HG02610 (cell line): ENCODE measurements at regions not wholly inside any gene's neighbourhood (a gene's known extent, or its start where the extent isn't known, plus 50 kb on each side); places are given as distances from the start of the nearest gene placed in this dataset.

Source experiments
- ATAC-seq: cut with Tn5 transposase; IDR thresholded peaks from one replicate; pipeline ENCODE4 v1.9.1; 2021; ENCODE audit warnings: mild to moderate bottlenecking, moderate library complexity; ENCODE audit not compliant: unreplicated experiment

DNA sequence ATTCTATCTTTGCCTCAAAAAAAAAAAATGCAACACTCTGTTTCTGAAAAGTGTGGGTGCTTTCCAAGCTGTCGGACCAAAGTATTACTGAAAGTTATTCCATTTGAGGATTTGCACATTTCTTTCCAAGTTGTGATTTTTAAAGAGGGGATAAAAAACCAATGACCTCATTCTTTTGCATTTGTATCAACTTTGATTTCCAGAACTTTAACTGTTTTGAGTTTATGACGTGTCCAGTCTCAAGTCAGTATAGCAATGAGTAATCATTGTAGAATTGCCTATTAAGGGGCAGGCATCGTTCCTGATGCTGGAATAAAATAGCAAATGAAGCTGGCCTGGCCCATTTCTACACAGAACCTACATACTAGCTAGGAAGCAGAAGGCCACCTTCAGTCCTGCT, 229.6 kb upstream of the RBFOX1 start:
- no peak for ATAC-seq

DNA sequence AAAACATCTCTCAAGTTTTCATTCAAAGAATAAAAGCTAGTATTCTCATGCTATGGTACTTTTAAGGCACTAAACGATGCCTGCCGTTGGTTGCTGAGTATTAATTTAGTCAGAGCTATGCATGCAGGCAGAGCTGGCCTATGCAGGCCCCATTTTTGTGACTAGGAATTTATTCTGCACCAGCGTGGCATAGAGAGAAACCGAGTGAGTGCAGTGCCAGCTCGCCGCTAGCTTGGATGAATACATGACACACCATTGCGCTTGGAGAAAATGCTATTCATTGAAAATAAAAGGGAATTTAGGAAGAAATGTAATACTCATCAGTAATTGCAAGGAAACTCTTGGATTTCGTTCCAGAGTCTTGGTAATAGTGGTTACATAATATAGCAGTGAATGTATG, 231.6 kb upstream of the RBFOX1 start:
- ATAC-seq, result no peak

DNA sequence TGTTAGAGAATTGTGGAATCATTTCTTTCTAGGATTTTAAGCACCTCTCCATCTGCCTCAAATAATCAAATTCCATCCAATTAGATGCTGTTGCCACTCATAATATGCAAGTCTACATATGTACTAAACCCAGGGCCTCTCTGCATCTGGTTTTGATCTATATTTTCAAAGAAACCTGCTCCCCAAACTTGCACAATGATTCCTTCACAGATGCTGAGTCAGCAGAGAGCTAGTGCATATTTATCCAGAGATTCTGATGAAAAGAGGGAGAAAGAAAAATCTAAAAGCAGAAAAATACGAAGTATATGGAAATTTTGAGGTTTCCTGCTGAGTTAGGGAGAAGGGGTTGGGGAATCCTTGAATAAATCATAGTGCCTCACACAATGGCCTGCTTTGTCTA, 235.1 kb upstream of the RBFOX1 start:
- ATAC-seq, result no peak

DNA sequence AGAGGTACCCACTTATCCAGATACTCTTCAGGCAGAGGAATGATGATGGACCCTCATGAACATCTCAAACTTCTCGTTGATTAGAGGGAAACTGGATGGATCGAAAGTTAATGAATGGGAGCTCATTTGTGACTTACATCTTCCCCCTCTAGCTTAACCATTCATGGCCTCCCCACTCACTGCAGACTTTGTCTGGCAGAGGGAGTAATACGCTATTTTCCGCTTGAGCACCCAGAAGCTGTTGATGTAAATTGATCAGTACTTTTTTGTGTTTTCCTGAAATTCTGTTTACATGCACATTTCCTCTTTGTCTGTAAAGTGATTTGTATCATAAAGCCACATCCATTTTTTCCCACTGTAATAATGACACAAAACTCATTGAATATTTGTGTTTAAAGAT, 239.1 kb upstream of the RBFOX1 start:
- ATAC-seq, result no peak

DNA sequence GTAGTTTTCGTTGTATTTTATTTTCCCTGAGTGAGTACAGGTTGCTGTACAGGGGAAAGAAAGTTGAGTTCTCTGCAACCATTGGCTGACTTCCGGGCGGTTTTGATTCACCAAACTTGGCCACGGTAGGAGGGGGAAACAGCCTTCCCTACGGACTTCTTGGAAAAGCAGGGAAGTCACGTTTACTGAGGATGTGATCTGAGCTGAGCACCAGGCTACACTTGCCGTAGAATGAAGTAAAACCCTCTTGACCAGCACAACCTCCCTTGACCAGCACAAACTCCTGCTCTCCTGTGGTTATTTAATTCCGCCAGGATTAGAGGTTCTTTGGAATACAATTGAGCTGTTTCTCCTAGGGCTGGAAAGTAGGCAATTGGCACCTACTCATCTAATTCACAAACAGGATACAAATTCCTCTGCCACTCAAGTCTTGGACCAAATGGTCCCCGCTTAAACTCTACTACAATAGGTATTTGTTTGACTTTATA, 242.0 kb upstream of the RBFOX1 start:
- ATAC-seq, result no peak

DNA sequence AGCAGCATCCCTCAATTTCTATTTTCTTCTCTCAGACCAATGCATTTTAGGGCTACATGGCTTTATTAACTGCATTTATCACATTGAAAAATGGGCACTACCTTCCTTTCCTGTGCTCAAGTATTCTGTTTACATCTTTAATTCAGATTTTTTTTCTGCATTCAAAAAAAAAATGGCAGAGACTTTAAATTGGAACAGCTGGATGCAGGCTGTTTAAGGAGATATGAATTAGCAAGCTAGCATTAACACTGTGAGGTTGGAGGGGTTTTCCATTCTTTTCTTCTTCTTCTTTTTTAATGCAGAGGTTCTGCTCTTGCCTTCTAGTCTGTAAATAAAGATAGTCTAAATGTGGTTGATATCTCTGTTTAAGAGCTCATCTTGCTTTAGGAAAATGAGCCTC, 242.9 kb upstream of the RBFOX1 start:
- no peak for ATAC-seq

DNA sequence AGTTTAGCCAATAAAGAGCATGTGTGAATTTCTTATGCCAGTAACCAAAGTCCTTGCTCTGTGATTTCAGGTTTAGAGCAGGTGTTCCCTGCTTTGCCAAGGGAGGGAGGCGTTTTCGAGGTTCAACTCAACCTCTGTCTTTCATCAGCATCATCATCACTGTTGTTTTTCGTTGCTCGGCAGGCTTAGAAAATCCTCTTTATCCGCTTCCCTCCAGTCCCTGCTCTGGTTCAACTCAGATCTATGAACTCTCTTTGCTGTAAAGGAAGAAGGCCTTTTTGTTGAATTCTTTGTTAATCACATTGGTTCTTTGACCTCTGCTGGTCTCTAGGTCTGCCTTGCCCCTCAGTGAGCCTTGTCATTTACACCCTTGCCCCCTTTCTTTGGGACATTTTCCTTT, 243.9 kb upstream of the RBFOX1 start:
- ATAC-seq, result no peak

DNA sequence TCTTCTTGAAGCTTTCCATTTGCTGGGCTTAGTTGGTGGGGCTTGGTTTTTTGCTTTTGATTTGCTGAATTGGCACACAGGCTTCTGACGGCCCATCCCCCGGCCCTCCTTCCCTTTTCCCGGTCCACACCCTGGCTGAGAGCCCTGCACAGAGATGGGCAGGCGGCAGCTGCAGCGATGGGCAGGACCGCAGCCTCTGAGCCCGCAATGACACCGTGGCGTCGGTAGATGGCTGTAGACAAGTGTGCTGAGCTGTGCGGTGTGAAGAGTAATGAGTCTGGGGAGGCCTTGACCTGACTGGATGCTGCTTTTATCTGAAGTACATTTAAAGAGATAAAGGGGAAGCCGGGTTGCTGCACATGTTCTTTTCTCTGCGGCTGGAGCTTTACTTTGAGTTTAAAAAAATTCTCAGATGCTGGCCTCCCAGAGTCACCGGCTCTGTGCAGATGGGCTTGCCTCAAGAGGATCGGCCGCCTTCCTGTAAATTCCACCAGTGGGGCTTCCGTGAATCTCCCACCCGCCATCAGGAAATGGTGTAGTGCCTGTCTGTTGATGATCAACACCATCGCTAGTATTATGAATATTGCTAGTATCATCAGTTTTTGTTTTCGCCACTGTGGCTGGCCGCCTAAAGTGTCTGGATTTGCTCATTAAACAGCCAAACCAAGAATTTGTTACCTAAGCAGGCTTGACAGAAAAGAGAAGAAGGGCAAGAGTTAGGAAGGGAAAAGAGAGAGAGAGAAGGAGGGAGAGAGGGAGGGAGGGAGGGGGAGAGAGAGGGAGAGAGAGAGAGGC, 245.6 kb upstream of the RBFOX1 start:
- ATAC-seq, result no peak

DNA sequence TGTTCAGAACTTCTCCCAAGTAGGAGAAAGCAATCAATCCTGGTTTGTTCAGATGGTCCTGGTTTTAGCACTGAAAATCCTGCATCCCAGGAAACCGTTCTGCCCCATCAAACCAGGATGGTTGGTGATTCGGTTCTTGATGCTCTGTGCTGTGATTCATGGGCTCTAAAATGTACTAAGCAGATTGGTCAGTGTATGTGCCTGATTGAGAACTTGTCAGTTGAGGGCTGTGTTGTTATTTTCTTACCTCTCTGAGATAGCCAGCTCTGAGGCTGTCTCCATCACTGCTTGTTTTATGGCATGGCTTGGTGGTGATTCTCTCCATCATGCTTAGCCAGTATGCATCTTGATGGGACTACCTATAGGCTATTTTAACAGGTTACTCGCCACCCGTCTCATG, 246.9 kb upstream of the RBFOX1 start:
- no peak for ATAC-seq

DNA sequence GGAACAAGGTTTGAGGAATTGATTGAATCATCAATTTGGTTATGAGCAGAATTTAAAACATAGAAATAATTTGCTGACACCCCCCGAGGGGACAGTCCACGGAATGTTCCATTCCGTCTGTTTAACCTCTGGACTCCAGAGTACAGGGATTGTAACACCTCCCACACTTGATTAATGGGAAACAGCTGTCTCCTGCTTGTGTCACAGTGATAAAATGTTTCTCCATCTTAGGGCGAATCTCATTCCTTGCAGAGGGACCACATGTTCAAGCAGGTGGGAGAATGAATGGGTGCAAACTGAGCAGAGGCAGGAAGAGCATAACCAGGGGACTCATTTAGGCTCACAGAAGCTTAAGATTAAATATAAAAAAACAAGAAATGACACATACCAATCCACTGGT, 249.5 kb upstream of the RBFOX1 start:
- ATAC-seq, result no peak

DNA sequence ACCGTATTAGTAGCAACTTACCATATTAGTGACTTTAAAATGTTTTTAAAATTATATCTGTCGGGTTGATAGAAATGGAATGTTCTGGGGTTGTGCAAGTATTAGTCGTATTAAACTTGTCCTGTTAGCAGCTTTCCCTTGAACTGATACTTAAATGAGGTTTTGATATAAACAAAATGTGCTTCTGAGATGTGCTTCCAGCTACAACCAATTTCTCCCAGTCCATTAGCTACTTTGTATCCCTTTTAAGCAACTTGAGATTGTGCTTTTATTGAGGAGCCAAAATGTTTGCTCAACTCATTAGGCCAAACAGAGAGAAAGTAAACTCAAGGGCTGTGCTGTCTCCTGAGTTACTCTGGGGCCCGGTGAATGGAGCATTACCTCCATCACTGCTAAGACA, 255.0 kb upstream of the RBFOX1 start:
- no peak for ATAC-seq

DNA sequence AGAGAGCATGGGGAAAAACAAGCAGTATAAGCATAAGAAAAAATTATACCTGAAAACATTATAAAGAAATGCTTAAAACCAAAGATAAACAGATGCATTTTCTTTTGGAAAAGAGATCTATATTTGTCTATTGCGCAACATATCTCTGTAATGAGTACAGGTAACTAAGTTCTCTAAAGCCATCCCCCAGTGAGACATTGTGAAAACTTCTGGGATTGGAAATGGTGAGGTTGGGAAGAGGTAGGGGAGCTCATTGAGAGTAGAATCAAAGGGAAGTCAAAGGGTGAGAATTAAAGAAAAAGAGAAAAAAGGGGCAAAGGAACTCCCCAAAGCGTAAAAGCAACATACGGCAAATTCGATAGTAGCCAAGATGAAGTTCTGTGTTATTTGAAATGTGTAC, 257.9 kb upstream of the RBFOX1 start:
- no peak for ATAC-seq

DNA sequence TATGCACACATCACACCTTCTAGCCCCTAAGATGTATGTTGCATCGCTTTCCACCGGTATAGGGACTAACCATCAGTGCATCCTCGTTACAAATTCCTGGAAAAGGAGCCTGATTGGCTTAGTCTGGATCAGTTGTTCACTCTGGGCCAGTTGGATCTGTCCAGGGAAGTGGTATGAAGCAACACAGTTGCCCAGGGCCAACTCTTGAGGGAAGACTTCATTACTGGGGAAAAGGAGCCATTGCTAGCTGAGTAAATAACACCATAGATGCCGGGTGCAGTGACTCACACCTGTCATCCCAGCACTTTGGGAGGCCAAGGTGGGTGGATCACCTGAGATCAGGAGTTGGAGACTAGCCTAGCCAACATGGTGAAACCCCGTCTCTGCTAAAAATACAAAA, 275.2 kb upstream of the RBFOX1 start:
- no peak for ATAC-seq

DNA sequence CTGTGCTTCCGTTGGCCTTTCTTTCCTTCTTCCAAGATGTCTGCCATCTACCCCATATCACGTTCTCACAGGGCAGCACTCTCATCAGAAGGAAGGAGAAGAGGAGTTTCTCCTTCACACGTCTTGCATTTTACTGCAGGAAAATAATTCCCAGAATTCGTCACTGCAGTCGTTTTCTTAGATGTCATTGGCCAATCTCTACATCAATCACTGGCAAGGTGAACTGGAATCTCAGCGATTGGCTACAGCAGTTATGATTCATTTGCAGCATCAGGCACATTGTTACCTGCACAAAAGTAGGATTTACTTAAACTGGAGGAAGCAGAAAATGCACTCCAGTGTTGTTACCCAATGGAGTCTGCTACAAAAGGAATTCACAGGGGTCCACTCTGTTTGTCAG, 277.2 kb upstream of the RBFOX1 start:
- ATAC-seq, result no peak

DNA sequence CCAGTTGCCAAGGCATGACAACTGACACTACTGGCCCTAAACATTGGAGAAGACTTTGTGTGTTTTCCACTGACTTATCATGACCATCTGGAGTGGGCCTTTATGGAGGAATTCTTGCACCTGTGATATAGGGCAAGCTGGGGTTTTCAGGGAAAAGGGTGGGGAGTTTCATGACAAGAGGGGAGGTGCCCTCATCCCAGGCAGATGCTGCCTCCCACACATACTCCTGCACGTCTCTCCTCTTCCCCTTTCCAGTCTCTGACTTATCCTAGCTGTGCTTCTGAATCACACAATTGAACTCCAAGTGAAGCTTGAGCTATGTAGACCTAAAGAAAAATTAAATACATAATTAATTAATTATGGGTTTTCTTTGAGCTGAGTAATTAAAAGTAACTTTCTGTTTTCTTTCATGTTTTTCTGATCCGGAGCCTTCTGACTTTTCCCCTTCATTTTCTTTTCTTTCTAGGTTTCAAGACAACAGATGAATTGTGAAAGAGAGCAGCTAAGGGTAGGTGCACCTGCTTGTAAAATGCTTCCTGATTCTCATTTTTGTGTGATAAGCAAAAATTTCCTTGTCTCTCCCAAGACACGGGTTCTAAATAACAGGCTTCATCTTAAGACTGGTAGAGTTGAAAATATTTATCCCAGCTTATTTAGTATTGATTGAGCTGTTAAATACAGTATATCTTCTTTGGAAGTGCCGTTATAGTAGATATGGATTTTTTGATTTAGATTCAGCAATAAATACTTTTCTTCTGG, 280.9 kb upstream of the RBFOX1 start:
- no peak for ATAC-seq

DNA sequence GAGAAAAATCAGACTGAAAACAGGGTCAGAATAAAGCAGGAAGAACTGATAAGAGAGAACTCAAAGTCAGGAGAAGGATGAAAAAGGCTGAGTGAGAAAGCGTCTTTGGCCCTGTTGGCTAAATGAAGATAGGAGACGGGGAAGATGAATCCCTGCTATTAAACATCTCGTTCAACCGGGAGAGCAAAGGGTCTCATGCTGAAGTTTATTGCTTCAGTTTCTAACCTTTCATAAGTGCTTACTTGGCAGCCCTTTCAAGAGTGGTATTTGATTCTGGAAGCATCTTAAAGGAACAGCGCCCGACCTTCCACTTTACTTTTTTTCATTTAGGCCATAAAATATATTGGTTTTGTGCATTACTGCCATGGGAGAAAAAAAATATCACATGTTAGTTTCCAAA, 288.3 kb upstream of the RBFOX1 start:
- no peak for ATAC-seq

DNA sequence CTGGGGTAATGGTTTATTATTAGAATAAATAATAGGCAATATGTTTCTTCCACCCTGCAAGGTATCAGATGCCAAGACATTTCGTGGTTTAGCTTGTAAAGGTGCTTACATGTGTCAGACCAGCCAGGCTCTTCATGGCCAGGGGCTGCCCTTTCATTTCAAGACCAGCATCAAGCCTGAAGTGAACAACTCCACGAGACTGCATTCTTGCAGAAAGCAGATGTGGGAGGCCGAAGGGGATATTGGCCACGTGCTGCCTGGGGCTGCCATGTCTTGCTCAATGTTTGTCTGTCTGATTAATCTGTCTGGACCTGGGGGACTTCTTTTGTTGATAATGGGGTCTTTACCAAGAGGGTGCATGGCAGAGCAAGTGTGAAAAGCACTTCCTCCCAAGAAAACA, 294.2 kb upstream of the RBFOX1 start:
- no peak for ATAC-seq

DNA sequence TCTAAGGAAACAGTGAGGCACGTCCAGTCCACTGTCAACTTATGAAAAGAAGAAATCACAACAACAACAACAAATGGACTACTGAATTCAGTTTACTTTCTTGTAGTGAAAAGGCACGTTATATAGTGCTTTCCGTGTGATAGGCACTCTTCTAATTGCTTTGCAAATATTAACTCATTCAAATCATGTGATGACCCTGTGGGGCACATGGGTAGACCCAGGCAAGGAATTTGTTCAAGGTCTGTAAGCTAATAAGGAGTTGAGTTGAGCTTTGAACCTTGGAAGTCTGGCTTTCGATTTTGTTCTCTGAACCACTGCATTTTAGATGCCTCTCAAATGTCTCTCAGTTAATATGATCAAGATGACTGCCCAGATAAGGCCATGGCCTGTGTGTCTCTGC, 295.1 kb upstream of the RBFOX1 start:
- ATAC-seq, result no peak

DNA sequence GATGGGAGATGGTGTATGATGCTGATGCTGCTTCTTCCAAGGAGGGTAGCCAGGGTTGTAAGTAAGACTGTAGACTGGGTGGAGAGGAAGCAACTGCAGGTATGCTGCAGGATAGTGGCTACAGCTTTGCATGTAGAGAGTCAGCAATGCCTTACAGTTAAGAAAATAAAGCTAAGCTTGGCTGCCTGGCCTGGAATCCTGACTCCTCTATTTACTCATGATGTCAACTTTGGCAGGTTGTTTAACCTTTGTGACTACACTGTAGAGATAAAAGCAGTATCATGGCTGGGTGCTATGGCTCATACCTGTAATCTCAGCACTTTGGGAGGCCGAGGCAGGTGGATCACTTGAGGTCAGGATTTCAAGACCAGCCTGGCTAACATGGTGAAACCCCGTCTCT, 301.6 kb upstream of the RBFOX1 start:
- ATAC-seq, result no peak

DNA sequence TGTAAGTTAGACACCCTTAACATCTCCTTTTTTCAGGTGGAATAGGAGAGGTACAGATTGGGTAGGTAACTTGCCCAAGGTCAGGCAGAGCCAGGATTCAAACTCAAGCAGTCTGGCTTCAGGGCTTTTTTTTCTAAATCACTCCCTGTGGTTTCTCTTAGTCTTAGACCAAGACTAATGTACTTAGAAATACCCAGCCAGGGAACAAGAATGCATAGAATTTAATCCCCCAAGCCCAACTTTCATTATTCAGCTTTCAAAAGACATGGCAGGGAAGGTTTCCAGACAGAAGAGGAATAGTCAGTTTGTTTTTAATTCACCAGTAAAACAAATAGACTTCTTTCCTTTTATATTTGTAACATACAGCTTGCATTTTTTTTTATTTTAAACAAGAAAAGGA, 305.2 kb upstream of the RBFOX1 start:
- ATAC-seq, result no peak

DNA sequence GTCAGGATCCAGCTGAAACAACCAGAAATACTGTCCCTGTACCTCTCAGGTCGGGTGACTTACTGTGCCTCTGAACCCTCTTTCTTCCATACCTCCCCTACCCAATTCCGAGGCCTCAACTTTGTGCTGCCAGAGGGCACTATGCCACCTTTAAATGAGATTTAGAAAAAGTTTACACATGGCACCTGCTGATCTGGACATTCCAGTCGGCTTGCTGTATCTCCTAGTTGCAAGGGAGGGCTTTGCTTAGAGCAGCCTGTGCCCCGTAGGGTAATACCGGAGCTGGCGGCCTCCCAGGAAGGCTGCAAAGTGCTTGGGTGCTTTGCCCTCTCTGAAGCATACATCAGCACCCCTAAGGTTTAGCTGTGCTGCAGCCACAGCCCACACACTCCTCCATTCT, 306.0 kb upstream of the RBFOX1 start:
- ATAC-seq, result no peak

DNA sequence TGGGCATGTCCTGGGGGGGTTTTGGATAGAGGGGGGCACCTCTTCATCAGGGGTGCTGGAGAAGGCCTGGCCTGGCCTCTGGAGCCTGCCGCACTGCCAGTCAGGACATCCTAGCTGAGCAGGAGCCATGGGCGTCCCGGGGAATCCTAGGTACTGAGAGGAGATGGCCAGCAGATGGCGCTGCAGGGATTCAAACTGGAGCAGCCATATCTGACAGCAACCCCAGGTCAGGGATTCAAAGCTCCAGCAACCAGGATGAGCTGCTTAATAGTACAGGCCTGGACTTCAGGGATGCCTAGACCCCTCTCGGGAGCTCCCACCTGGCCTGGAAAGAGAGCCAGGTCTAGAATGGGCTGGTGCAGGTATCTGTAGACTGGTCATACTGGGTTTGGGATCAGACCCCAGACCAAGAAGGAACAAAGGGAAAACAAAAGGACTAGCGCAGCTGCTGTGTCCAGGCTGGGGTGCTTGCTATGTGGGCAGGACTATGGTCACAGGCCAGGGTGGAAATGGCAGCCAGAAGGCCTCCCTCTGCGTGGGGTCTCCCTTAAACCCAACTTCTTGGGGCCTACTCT, 306.9 kb upstream of the RBFOX1 start:
- no peak for ATAC-seq
